NAMALWA (cell line): ENCODE measurements at regions not wholly inside any gene's neighbourhood (a gene's known extent, or its start where the extent isn't known, plus 50 kb on each side); places are given as distances from the start of the nearest gene placed in this dataset.

Experiments
- DNase-seq: peaks from one replicate; pipeline ENCODE4 v3.0.0-alpha.2; 2015; ENCODE audit warnings: low spot score

DNA sequence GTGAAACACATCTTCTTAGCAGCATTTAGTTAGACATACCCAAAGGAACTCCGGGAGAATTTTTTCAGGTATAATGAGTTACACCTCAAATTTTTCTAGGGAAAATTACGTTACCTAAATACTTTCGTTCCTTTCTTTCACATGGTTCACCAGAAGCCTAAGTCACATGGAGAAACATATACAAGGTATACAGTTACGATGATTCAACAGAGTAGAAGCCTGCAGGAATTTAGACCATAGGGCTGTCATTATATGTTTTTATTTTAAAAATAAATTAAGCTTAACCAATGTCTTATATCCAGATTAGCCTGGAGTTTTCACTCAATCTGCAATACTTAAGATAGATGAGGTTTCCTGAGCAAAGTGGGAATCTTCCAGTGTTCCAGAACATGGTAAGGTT is 549.5 kb upstream of the JARID2 start:
- DNase-seq: no peak

DNA sequence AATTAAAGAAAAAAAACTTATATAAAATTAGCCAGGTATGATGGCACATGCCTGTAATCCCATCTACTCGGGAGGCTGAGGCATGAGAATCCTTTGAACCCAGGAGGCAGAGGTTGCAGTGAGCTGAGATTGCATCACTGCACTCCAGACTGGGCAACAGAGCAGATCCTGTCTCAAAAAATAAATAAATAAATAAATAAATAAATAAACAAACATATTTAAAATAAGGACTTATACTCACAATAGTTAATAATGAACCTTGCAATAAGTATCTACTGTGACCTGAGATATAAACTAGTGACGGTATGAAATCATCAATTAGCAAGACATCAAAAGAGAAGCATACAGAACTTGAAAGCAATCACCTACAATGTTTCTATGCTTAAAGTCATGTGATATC is 548.4 kb upstream of the JARID2 start:
- DNase-seq: no peak

DNA sequence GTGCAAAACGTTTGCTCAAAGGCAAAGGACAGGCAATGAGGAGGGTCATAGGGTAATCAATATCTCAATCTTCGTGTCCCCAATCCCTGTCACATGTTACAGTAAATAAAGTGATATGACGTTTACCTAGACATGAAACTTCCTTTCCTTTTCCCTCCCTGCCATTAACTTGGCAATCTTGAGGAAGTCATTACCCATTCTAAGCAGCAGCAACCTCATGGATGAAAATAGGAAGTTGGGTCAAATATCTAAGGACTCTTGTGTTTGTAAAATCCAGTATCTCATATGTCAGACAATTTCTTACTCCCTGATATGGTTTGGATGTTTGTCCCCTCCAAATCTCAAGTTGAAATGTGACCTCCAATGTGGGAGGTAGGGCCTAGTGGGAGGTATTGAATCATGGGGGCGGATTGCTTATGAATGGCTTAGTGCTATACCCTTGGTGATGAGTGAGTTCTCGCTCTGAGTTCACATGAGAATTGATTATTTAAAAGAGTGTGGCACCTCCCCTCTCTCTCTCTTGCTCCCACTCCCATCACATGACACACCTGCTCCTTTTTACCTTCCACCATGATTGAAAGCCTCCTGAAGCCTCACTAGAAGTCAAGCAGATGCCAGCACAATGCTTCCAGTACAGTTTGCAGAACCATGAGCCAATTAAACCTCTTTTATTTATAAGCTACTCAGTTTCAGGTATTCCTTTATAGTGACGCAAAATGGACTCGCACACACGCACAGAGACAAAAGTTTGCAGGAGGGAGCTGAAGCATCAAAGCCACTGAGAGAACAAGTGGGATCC is 545.9 kb upstream of the JARID2 start:
- no peak for DNase-seq

DNA sequence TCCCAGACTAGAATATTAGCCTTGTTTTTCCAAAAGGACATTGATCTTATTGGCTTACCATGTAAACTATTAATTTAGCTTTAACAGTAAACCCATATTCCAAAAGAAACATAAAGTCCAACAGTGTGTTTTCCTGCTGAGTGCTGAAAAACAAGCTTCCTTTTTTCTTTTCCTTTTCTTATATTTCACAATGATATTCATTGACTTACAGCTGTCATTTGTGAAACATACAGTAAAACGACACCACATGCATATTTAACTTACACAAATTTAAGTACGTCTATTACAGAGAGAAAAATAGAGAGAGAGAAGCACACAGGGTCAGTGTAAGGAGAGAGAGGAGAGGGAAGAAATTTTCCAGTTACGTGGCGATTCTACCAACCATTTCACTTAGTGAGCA is 543.9 kb upstream of the JARID2 start:
- no peak for DNase-seq

DNA sequence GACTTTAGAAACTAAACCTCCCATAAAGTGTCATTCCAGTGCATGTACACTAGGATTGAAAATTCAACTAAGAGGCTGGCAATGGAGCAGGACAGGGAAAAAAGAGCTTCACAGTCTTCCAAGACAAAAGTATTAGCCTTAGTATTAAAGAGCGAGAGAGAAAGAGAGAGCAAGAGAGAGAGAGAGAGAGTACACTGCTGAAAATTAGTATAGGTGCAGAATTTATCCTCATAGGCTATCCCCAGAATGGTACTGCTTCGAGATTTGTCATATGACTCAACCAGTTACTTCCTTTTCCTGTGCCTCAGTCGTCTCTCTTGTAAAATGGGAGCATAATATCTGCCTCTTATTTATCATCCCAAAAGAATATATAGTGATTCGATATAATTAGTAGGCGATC is 543.2 kb upstream of the JARID2 start:
- no peak for DNase-seq

DNA sequence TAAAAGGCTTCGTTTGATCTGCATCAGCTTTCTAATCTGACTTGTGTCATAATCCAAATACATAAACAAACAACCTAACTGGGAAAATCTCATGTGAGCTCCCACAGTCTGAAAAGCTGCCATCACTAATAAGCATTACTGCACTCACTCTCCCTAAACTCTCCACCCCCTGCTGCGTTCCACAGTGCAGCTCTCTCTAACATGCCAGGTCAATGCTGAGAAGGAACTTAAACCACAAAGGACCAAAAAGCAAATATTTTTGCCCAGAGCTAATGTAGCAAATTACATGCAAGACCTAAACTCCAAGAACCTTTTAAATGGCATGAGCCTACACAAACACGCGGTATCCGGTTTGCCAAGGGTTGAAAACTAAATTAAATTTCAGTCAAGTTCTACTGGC is 542.3 kb upstream of the JARID2 start:
- no peak for DNase-seq

DNA sequence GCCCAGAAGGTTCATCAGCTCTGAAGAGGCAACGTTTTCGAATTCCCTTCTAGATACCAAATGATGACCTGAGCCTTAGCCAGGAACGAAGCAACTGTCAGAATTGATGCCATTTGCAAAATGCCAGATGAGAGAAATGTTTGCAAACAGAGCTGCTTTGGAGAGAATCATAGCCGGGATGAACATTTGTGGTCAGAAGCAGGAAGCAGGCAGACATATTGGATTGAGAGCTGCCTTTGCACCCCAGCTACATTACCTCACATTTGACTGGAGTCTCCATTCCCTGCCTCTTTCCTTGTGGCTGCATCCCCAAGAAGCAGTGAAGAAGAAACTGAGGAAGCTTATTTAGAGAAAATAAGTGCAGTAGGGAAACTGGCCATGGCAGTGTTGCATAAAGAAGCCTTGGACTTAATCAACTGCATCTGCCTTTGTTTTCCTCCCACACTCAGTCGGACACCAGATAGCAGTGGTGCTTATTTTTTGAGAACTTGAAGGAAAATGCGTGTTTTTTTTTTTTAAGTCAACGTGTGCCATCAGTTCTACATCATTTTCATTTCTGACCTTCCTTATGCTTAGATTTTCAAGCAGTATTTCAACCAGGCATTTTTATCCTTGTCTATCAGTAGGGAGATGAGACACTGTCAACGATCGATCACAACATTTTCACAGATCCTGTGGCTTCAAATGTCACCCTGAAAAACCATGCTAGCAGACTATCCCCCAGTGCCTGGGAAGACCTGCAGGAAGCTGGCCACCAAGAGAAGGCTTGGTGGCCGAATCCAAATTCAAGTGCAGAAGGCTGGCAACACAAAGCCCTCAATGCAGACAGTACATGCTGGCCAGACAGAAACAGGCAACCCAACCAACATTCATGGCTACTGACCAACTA is 541.2 kb upstream of the JARID2 start:
- DNase-seq: no peak

DNA sequence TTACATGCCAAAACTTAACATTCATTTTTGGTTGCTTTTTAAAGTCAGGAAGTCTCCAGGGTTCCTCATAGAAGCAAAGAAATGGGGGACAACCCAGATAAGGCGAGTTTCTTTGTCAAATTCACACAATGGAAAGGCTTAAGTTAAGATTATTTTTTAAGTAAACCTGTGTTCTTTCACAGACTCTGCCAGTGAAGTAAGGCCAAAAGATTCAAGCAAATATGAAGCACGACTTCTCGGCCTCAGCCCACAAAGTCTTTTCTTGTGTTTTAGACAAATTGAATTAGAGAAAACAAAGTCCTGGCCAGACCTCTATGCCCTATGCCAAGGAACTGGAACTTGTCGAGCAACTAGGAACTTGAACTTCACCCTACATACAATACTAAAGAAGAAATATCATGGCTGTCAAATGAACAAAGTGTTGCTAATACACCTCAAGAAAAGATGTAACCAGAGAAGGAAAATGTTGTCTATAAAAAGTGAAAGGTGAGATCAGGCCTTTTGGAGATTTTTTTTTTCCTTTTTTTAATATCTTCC is 540.0 kb upstream of the JARID2 start:
- no peak for DNase-seq

DNA sequence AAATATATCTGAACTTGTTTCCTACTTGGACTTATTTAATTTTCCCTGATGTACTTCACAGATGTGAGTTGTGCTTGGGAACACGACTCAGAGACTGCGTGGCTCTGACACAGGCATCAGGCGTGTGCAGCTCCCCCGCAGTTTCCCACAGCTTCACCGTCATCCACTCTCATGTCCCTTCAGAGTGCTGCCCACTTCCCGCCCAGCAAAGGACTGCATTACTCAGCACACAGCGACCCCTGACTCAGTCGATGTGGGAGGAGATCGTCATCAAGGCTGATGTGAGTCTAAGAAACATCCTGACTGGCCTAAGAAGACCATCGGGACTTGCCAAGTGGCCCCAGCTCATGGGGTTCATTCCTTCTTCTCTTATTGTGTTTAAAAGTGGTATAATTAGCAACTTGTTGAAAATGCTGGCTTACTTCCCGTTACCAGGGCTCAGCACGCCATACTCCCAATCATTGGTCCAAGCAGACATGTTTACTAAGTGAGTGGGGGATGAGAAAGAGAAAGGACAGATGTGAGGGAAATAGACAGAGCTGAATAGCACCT is 539.4 kb upstream of the JARID2 start:
- DNase-seq: no peak

DNA sequence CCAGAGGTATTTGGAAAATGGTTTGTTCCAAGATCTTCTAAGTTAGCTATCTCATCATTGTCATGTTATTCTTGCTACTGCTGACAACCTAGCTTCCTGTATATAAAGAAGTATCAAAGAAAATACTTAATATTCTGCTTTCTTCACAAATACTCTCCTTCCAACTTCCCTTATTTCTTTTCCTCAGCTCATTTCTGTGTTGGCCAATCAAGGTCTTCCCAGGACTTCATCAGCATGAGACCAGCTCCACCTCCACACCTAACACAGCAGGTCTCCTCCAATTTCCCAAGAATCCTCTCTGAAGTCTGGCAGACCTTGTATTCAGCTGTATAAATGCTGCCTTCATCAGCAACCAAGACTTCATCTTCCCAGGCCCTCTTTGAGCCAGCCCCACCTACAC is 538.6 kb upstream of the JARID2 start:
- no peak for DNase-seq

DNA sequence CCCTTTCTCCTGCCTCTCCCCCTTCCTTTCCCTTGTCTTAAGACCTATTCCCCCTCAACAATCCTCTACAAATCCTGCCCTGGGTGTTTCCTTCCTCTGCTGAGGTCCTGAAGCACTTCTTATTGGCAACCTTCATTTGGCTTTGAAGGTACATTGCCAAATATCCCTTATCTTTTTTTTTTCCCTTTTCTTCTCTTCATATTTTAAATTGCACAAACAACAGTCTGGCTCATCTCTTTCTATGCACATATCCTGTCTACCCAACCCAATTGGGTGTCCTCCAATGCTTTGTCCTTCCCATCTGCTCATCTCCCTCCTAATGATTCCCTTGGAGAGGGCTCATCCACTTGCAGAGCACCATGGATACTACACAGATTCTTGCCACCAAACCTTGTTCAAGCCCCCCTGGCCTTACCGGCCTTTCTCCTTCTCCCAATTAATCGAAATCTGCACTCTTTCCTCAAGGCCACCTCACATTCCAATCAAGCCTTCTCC is 537.9 kb upstream of the JARID2 start:
- no peak for DNase-seq

DNA sequence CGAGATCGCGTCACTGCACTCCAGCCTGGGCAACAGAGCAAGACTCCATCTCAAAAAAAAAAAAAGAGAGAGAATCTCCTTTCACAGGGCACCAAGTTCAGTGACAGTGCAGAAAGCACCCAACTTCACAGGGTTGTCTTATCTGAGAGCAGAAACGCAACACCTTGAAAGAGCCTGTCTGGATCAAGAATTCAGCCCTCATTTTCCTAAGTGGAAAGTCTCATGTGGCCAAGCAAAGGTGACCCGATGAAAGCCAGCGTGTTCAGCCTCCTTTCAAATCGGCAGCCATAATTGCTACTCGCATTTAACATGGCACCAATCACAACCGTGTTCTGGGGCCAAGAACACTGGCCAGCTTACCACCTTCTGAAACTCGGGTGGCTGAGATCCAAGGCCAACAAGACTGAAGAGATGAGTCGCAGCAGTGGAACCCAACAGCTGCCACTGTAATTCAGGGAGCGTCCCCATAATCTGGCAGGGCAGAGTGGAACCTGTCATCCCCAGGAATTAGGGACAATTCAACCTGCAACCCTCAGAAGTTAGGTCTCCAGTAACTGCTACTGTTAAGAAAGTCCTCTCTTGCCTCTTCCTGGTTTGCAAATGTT is 536.7 kb upstream of the JARID2 start:
- DNase-seq: no peak

DNA sequence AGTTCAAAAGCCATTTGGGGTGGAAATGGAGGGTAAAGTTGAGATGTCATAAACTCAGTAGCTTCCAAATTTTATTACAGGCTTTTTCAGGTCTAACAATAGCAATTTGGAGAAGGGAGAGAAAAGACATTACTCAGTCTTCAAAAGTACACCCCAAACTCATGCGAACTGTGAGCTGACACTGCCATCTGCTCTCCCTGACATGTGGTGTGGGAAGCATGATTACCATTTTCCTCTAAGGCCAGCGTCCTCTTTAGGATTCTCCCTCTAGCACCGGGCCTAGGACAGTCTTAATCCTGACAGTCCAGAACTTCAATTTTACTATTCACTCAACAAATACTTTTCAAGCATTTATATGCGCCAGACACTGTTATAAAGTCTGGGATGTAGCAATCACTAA is 536.0 kb upstream of the JARID2 start:
- DNase-seq: no peak

DNA sequence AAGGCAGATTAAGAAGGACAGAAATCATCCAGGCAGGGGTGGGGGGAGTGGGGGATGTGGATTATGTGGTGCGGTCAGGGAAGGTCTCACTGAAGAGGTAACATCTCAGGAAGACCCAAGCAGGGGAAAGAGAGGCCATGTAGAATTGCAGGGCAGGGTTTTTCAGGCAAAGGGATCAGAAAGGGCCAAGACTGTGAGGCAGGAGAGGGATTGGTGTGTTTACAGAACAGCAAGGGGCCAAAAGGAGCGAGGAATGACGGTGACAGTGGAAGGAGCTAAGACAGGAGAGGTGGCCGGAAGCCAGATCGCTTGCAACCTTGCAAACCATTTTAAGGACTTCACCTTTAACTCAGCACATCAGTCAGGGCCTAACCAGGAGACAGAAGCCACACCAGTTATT is 535.4 kb upstream of the JARID2 start:
- no peak for DNase-seq

DNA sequence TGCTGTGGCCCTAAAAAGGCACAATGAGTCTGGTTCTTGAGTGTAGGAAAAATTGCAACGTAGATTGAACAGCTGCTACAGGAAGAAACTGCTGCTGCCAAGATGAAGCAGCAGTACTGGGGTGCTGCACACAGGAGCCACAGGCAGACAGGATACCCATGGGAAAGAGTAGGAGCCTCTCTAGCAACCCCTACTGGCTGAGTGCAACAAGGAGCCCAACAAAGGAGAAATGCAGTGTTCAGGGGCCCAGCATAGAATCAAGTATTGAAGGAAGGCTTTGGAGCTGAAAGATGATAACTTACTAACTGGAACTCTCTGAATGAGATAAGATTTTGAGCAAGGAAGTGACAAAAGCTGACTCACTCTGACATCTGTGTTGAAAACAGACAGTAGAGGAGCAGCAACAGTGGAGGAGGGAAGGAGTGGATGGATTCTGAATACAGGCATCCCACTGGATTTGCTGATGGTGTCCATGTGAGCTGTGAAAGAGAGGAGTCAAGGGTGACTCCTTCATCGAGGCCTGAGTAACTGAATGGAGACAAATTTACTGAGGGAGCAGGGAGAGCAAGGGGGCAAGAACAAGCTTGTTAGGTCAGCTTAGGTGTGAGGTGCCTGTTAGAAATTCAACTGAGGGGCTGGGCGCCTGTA is 534.7 kb upstream of the JARID2 start:
- peak; percentile 66 for DNase-seq

DNA sequence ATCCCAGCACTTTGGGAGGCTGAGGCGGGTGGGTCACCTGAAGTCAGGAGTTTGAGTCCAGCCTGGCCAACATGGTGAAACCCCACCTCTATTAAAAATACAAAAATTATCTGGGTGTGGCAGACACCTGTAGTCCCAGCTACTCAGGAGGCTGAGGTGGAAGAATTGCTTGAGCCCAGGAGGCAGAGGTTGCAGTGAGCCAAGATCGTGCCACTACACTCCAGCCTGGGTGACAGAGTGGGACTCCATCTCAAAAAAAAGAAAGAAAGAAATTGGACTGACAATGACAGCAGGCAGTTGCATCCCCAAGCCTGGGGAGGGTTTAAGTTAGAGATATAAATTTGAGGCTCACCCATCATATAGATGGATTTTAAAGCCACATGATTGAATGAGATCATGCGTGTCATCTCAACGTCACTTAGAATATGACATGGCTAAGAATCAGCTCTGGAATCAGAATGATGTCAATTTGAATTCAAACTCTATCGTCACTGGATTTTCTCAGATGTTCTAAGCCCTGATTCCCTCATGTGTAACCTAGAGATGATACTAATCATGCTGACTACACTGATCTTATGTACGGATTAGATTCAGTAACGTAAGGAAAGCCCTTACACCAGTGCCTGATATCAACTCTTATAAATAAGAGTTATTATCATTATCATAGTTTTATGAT is 534.0 kb upstream of the JARID2 start:
- DNase-seq: no peak

DNA sequence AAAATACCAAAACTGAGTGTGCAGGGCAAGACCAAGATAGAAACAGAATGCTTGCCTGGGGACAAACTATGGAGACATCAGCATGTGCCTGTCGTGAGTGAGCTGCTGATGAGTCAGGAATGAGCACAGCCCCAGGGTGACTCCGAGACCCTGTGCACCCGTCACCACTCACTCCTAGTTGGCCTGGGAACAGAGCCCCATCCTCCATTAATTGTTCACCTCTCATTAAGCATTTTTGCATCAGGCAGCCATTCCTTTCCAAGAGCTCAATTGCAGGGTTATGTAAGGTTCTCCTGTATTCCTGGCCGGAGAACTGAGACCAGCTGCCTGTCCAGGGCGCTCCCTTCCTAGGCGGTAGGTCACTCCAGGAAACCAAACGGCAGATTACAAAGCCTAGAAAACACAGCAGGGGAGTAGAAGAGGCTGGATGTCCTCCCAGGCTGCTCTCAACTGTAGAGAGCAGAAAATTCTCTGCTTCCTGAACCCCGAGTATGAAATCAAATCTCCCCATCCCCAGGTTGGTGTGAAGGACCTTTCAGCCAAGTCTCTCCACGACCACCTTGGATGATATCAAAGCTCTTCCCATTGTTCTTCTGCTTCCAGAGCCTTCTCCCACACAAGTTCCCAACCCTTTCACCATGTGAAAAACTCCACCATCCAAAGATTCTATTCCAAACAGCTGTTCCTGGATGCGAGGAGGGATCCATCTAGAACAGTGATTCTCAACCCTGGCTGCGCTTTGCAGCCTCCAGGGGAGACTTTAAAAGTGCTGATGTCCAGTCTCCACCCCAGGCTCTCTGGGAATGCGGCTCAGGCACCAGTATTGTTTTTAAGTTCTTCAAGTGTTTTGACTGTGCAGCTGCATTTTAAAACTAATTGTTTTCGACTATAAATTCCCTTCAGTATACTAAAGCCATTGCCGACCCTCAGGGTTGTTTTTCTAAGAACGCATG is 532.6 kb upstream of the JARID2 start:
- no peak for DNase-seq

DNA sequence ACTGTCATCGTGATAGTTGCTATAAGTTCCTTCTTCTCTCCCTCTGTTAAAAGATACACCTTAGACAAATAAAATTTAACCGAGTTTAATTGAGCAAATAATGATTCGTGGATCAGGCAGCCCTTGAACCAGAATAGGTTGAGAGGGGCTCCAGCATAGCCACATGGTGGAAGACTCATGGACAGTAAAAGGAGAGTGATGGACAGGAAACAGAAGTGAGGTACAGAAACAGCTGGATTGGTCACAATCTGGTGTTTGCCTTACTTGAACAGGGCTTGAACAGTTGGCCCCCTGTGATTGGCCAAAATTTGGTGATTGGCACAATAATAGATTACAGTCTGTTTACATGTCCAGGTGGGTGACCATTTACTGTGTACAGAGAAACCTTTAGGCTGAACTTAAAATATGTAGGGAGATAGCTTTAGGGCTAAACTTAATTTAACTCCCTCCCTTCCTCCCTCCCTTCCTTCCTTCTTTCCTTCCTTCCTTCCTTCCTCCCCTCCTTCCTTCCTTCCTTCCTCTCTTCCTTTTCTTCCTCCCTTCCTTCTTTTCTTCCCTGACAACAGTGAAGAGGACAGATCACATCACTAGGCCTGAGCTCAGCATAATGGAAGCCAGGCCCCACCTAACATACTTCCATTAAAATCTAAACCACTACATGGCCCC is 531.8 kb upstream of the JARID2 start:
- DNase-seq: no peak

DNA sequence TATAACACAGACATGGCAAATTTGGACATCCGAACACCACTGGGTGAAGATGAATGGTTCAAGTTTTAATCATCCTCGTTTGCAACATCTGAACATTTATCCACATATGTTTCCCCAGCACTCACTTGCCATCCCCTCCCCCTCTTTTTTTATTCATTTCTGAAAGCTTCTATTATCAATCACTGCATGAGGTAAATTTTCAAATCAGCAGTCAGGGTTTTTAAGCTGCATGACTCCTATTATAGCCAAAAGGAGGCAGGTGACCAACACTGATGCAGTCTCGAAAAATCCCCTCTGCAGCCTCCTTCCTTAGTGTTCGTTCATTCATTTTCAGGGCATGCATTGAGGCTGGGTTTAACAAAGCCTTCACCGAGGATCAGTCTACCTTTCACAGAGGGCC is 530.8 kb upstream of the JARID2 start:
- DNase-seq: no peak
